Glomerular endothelial cell (primary cell): ENCODE measurements at regions not wholly inside any gene's neighbourhood (a gene's known extent, or its start where the extent isn't known, plus 50 kb on each side); places are given as distances from the start of the nearest gene placed in this dataset.

Experiments
- DNase-seq: peaks from one replicate; pipeline ENCODE4 v3.0.0-alpha.2; 2011; ENCODE audit warnings: low read depth, low spot score; ENCODE audit errors: extremely low read depth

DNA sequence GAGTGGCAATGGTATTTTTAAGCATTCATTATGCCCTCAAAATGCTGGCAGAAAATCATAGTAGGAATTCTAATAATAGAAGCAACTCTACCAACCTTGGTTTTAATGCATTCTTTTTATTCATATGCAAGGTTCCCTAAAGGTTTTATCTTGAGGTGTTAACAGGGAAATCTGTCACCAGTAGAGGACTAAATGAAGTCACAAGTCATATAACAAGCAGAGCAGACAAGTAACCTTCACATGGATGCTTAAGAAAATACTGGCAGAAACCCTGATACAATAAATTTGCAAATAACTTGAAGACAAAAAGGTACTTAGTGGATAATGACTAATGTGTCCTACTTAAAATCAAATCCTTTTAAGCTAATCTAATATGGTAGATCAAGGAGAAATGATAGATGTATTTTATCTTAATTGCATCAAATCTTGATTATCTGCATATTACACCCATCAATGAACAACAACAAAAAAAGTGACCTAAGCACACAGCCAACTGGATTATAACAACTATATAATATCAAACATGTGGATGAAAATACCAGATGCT lies 73.3 kb downstream of the RFC3 start:
- DNase-seq, result no peak

DNA sequence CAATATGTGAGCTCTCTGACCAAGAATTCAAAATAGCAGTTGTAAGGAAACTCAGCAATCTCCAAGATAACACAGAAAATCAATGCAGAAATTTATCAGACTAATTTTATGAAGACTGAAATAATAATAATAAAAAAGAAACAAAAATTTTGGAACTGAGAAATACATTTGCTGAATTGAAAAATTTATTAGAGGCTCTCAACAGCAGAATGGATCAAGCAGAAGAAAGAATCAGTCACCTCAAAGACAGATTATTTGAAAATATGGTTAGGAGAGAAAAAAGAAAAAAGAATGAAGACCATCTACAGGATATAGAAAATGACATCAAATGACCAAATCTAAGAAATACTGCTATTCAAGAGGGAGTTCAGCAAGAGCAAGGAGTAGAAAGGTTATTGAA lies 75.6 kb downstream of the RFC3 start:
- DNase-seq, result no peak

DNA sequence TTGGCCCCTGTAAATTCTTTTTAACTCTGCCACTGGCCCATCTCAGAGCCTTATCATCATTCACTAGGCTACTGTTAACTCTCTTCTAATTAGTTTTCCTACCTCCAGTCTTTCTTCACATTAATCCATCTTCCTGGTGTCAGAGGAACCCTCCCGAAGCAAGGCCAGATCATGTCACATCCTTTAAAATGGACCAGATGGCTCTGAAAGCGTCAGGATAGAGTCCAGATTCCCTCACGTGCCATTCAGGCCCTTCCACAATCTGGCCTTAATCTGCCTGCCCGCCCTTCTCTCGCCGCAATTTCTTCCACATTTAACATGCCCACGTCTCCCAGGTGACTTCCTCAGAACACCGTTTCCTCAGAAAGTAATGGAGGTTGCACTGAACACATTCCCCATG lies 86.5 kb downstream of the RFC3 start:
- no peak for DNase-seq

DNA sequence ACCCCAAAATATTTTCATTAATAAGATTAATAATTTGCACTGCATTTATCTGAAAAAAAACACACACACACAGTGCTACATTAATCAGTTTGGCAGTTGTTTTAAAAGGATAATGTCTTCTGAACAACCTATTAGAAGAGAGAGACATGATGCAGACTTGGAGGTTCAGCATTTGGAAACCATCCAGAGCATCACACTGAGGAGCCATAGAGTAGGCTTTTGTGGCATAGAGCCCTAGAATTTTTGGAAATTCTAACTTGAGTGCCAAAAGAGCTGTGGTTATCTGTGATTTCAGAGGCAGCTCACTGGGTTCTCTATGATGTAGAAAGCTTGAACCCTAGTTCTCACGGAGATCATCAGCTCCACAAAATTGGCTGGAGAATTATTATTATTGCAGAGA lies 90.2 kb downstream of the RFC3 start:
- DNase-seq, result no peak

DNA sequence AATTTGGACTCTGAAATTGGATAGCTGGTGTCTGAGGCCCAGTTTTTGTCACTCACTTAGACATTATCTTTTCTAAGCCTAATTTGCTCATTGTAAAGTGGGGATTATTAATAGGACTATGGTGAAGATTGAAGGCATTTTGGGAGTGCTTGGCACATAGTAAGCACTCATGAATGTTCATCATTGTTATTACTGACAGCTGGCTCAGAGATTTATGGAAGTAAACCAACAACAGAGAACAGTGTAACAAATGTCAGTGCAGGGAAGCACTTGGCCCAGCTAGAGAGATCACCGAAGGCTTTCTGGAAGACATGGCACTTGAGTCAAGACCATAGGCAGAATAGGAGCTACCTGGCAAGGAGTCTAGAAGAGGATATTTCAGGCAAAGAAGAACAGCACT lies 92.3 kb downstream of the RFC3 start:
- no peak for DNase-seq

DNA sequence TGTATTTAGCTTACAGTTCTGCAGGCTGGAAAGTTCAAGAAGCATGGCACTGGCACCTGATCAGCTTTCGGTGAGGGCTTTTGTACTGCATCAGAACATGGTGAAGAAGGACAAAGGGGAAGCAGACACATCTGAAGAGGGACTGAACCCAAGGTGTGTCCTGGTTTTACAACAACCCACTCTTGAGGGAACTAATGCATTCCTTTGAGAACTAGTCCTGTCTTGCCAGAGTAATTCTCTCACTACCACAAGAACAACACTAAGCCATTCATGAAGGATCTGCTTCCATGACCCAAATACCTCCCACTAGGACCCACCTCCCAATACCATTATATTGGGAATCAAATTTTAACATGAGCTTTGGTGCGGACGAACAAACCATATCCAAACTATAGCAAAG lies 93.6 kb downstream of the RFC3 start:
- DNase-seq, result no peak

DNA sequence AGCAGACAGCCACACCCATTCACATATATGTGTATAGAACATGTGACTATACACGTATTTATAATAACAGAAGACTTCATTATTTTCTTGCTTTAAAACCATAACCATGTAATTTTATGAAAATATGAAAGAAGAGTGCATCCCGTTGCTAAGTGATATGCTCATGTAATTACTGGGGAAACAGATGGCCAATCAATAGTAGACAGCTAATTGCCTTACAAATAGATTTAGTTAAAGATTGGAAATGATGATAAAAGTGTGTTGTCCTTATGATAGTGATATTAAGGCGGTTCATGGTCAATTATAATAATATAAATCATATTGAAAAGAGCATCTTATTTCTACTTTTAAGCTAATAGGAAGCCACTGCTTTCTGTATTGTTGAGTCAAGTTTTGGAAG lies 95.9 kb downstream of the RFC3 start:
- DNase-seq, result no peak

DNA sequence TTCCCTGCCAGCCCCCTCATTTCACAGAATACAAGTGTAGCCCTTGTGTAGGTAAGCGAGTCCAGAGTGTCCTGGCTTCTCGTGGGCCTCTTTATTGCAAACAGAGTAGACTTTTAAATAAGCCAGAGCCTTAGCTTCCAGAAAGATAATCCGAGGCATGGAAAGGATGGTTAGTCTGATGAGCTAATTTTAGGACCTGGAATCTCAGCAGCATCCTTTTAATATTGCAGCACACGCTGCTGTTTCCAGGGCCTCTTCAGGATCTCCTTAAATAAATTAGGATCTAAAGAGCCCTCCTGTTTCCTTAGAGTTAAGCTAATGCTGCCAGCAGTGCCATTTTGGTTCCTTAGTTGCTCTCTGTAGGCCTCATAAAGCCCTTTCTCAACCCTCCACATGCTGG lies 99.2 kb downstream of the RFC3 start:
- no peak for DNase-seq

DNA sequence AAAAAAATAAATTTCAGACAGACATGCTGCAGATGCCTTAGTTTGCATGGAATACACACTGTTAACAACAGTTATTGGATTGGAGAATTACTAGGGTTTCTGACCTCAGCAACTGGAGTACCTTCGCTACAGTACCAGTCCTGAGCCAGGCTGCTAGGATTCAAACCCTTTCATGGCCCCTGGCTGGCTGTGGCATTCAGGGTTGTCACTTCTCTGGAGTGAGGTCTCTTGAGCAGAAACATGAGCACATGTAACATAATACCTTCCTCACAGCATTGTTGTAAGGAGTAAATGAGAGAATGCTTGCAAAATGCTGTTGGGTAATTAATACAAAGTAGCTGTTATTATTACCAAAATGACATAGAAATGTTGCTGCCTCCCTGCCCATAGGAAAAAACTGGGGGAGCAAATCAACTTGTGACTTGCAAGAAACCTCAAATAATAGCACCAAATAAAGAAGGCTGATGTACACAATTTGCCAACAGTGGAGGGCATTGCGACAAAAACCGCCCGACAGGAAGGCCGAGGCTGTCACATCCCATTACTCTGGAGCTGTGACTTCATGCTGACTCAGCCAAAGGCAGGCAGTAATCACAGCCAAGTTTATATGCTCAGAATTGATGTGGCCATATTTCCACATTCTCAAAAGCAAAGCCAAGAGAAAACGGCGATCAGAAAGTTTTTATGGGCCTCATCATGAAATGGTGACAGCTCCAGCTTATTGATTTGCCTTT lies 100.4 kb downstream of the RFC3 start:
- DNase-seq, result no peak

DNA sequence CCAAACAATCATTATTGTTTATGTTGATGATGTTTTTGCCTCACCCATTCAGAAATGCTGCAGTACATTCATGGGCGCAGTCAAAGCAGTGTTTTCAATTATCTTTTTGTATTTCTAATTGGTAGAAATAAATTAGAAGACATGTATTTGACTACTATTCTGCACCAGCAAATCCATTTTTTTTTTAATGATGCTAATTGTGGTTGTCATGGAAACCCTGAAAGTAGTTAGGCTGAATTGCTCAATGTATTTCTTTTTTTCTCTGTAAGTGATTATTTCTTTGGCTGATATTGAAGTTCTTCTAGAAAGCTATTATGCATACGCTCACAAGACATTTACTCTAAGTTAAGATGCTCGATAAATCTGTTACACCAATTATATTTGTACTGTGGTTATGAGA lies 101.2 kb downstream of the RFC3 start:
- no peak for DNase-seq

DNA sequence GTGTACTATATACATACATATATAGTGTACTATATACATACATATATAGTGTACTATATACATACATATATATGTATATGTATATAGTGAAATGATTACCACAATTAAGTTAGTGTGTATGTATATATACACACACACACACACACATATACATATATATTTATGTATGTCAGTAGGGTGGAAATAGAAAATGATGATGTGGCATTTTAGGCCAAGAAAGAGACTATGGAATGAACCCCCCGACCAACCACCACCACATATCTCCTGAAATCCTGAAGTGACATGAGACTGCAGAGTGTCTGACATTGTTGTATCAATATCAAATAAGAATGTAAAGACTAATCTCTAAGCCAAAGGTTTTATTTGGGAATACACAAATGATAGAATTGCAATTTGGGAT lies 107.6 kb downstream of the RFC3 start:
- DNase-seq, result no peak

DNA sequence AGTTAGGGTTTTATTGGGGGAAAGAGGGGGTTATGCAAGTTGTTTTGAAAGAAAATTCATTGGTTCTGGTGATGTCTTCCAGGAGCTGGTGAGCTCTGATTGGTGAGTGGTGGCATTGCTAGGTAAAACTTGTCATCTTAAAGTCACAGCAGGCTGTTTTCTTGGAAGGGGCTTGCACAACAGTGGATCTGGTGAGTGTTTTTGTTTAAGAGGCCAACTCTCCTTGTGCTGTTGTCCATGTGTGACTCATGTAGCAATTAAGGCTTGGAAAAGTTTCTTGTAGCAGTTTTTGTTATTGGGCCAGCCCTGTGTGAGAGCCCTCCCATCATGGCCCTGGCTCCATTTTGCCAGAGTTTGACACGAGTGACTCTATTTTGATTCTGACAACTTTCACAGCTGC lies 109.4 kb downstream of the RFC3 start:
- no peak for DNase-seq

DNA sequence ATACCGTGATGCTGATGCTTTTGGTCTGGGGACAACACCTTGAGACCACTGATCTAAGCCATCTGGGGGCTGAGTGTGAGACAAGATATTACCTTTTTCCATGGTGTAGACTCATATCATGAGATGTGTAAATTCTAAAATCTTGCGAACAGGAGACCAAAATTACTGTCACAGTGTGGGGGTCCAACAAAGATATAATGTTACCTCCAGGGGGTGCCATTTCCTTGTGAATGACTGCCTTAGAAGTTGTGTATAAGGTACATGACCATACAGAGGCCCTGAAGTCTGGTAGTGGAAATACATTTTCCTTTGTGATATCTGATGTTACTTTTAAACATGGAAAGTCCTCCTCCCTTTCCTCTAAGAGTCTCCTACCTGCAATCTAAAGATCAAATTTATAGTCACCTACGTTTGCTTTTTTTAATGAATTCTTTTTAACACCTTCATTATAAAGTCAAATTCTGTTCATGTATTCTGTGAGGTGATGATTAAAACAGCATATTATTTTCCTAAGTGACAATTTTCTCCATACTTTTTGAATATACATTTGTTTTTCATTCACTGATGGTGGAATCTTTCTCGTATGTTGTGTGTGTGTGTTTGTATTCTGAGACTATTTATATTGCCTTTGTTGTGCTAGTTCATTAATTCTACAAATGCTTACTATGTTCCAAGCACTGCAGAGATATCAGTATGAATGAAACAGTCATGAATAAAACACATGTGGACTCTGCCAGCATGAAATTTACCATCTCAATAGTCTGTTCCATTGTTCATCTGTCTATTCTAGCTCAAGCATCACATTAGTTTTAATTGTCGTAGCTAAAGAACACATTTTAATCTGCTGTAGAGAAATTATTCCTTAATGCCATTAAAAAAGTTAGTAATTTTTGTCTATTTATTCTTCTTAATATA lies 113.7 kb downstream of the RFC3 start:
- DNase-seq, result peak; percentile 42

DNA sequence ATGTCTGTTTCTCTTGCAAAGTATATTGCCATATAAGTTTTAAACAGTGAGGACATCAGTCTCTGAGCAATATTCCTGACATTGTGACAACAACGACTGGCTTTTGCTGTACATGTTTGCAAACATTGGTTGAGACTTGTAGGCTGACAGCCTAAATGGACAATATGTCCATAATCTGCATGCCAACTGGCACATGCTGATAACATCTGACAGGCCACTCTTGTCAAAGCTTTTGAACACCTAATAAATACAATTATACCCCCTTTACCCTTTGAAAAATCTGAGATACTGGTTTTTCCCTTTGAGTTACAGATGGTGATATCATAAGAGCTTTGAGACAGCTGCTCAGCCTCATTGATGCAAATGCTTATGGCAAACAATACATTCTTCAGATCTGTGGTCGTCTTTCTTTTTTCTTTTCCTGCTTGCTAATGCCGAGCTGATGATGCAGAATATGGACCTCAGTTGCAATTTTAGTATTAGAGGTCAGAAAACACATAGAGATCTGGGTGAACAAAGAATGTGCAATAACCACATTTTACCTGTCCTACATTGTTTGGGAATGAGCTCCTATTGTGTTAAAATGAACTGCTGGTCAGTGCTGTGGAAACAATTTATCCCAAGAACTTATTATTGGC lies 114.9 kb downstream of the RFC3 start:
- DNase-seq, result no peak

DNA sequence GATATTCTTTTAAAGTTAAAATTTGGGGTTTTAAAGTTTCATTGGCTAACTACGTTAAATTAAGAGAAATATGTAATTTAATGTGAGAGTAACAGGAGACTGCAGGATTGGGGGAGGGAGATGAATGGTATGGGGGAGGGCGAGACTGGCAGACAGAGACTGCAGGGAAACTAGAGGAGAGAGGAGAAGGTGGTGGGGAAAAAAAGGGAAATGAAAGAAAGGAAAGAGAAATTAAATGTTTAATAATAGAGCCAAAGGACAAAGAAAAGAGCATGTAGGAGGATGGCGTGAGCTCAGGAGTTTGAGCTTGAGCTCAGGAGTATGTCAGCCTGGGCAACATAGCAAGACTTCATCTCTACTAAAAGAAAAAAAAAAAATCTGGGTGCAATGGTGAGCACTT lies 115.9 kb downstream of the RFC3 start:
- DNase-seq, result no peak

DNA sequence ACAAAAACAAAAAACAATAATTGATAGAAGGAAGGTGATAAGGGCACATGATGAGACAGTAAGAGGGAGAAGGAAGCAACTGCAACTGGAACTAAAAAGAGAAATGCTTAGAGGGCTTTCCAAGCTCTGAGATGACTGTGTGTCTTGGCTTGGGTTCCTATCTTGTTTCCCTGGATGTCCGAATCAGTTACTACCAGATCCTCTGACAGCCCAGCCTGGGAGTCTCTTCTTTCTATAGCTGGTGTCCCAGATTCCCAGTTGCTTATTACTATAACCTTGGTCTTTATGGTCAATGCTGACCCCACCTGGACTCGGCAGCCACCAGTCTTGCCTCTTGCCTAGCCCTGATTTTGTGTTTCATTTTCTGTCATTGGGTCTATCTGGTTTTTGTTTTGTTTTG lies 116.4 kb downstream of the RFC3 start:
- DNase-seq, result no peak

DNA sequence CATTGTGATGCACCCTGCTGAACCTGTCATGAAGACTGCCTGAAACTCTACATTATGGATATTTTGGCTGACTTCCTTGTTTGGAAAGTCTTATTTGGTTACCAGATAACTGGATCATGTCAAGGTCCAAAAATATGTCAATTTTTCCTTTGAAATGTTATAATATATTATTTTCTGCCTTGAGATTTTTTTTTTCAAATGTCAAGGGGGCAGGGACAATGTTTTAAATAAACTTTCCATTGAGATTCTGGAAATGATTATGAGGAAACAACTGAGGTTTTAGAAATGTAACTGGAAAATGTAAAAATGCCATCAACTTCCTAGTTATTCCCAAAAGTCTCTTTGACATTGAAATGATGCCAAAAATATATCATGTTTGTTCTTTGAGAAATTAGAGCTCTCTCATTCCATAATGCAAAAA lies 117.0 kb downstream of the RFC3 start:
- DNase-seq, result no peak

DNA sequence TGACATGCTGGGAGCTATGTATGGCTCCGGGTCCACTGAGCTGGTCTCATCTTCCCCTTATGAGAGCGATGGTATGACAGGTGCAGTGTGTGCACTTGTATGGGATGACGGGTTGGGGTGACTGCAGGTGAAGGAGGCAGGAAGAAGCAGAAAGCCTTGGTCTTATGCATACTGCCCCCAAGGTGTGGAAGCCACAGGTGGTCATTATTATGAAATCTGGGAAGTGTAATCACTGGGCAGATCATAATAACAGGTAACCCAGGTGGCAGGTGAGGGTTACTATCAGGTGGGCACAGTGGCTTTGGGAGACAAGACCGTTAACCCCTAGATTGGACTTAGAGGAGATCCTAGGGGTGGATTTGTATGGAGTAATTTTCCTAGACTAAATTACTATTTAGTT lies 118.0 kb downstream of the RFC3 start:
- no peak for DNase-seq

DNA sequence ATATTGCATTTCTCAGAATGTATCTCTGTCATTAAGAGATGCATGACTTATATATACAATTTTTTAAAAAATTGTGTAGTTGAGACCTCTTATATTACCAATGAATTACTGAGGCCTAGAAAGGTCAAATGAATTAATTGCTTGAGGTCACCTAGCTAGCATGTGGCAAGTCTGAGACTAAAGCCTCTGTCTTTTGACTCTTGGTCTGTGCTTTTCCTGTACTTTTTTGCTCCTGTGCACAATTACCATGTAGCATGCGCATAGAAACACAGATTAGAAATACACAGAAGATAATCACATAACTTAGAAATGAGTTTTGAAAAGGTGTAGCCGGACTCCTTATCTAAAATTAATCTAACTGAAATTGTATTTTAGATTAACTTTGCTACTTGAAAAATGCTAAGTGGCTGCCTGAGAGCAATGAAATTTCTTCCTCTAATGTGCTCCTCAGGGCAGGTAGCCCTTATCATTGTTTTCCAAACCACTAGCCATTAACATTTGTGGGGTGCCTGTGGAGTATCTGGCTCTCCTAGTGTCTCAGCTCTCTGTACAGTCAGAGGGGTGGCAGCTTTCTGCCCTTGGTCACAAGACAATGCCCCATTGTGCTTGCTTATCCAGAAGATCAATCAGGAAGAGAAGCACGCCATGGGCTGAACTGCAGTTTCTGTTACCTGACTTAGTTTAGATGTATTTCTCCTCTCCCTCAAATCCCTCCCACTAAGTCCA lies 119.6 kb downstream of the RFC3 start:
- DNase-seq, result no peak

DNA sequence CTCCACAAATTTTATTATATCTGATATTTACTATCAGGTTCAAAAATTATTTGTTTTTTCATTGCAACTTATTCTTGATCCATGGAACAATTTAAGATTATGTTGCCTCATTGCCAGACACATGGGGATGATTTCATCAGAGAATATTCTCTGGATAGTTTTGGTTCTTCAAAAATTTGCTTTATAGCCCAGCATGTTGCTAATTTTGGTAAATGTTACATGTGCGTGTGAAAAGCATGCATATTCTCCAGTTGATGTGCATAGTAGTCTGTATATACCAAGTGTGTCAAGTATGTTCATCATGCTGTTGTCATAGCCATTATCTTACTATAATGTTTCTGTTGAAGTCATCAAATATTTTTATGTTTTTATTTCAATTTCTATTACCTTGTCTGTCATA lies 122.3 kb downstream of the RFC3 start:
- no peak for DNase-seq

DNA sequence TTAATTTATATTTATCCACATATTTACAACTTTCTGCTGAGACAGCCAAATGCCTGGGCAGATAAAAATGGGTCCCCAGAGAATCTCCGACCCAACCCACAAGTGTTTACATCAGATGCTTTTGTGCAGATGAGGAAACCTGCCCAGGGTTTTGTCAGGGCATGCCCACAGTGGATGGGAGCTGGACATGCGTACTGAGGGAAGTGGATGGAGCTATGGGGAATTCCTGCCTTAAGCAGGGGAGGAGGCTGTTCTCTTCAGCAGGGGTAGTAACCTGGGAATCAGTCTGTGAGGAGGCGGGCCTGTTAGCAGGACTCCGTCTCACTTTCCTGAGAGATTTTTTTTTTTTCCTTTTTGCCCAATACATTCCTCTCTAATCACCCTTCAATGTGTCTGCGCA lies 122.9 kb downstream of the RFC3 start:
- DNase-seq, result no peak
